Testis (tissue), 2 donors: ENCODE measurements at regions not wholly inside any gene's neighbourhood (a gene's known extent, or its start where the extent isn't known, plus 50 kb on each side); places are given as distances from the start of the nearest gene placed in this dataset.

Experiments
- DNase-seq: peaks from one replicate; pipeline ENCODE4 v3.0.0-alpha.2; 2019
- H3K27ac ChIP-seq, 2 donors: fragments of 200-600 bp; sonication (generic); one replicate each; pipeline ENCODE4 v1.5.1; 2019
- H3K27me3 ChIP-seq: fragments of 200-600 bp; sonication (generic); one replicate; pipeline ENCODE4 v1.5.1; 2019
- H3K36me3 ChIP-seq: fragments of 200-600 bp; sonication (generic); one replicate; pipeline ENCODE4 v1.5.1; 2017; ENCODE audit warnings: low read depth; ENCODE audit errors: missing control alignments
- H3K4me1 ChIP-seq: fragments of 200-600 bp; sonication (generic); one replicate; pipeline ENCODE4 v1.5.1; 2019
- H3K4me3 ChIP-seq, 2 donors: fragments of 200-600 bp; sonication (generic); one replicate each; pipeline ENCODE4 v1.5.1; 2017 to 2019
- H3K9me3 ChIP-seq: fragments of 200-600 bp; sonication (generic); one replicate; pipeline ENCODE4 v1.5.1; 2017
- CTCF ChIP-seq, 3 experiments: fragments of 450-650 bp in 2 of 3; fragments of 200-600 bp in 1 of 3; sonication (generic) in 1 of 3; IDR thresholded peaks; one replicate each; pipeline ENCODE4 v1.5.1; 2016 to 2019; ENCODE audit warnings: antibody characterized with exemption in 3 of 3, mild to moderate bottlenecking in 2 of 3, moderate library complexity in 1 of 3
- POLR2A ChIP-seq: fragments of 450-650 bp; IDR thresholded peaks from one replicate; pipeline ENCODE4 v1.6.1; 2017; ENCODE audit warnings: antibody characterized with exemption, mild to moderate bottlenecking, moderate library complexity
- WGBS, 2 donors: methylation state at CpG; one replicate each; pipeline ENCODE4 v1.1.5; 2018; 5-methylcytosine and 5-hydroxymethylcytosine counted together
- intact Hi-C: fragments of 100-400 bp; cut with DNase I; formaldehyde crosslinking; loops from one replicate; pipeline ENCODE4 v1.15.1; 2023; ENCODE audit warnings: low total_unique reads

- no peaks in the 10 kb centered on the region for H3K9me3 ChIP-seq
- H3K27ac ChIP-seq: no peak overlapping the region
- H3K4me3 ChIP-seq: no peak overlapping the region
- DNase-seq: no peak
- intact Hi-C loops: no loop called here
- 82 to 83% methylated on average over 2 of the region's 2 CpGs for WGBS, 2 donors
- no peaks in the 10 kb centered on the region for H3K4me1 ChIP-seq
- no peaks in the 10 kb centered on the region for H3K36me3 ChIP-seq
- no peaks in the 10 kb centered on the region for H3K27me3 ChIP-seq
- no peak for TF ChIP-seq CTCF (IDR thresholded peaks at IDR 0.05)
- no peak for TF ChIP-seq POLR2A
These were observed 792.4 kb downstream of the QKI start for GRCh38 chr6:164206807-164207423.

GRCh38 chr6:164200071-164200470 is 785.6 kb downstream of the QKI start:
- H3K27ac ChIP-seq: no peak overlapping the region
- H3K4me3 ChIP-seq: no peak overlapping the region
- H3K4me1 ChIP-seq: no peaks in the 10 kb centered on the region
- no peaks in the 10 kb centered on the region for H3K27me3 ChIP-seq
- intact Hi-C loops: no loop called here
- WGBS, 2 donors: 90 to 93% methylated on average over 1 of the region's 1 CpG
- no peak for DNase-seq
- TF ChIP-seq POLR2A (no peak), CTCF (IDR thresholded peaks at IDR 0.05) (no peak)
- no peaks in the 10 kb centered on the region for H3K9me3 ChIP-seq
- no peaks in the 10 kb centered on the region for H3K36me3 ChIP-seq

GRCh38 chr6:164195942-164196281 is 781.4 kb downstream of the QKI start:
- H3K4me1 ChIP-seq: no peaks in the 10 kb centered on the region

GRCh38 chr6:164195278-164195941 is 780.9 kb downstream of the QKI start:
- WGBS, 2 donors: 72 to 78% methylated on average over 6 of the region's 6 CpGs
- H3K9me3 ChIP-seq: no peaks in the 10 kb centered on the region

More at GRCh38 chr6:164195942-164196281, 781.4 kb downstream of the QKI start:
- intact Hi-C loops: no loop called here
- no peaks in the 10 kb centered on the region for H3K27me3 ChIP-seq
- no peak overlapping the region for H3K4me3 ChIP-seq
- WGBS, 2 donors: 83 to 91% methylated on average over 1 of the region's 1 CpG
- TF ChIP-seq POLR2A (no peak), CTCF (IDR thresholded peaks at IDR 0.05) (no peak)
- H3K36me3 ChIP-seq: no peaks in the 10 kb centered on the region
- H3K9me3 ChIP-seq: no peaks in the 10 kb centered on the region
- no peak for DNase-seq
- H3K27ac ChIP-seq: no peak overlapping the region

More at GRCh38 chr6:164195278-164195941, 780.9 kb downstream of the QKI start:
- intact Hi-C loops: no loop called here
- no peaks in the 10 kb centered on the region for H3K36me3 ChIP-seq
- H3K4me1 ChIP-seq: no peaks in the 10 kb centered on the region
- TF ChIP-seq CTCF (IDR thresholded peaks at IDR 0.05) (no peak), POLR2A (no peak)
- H3K27ac ChIP-seq: no peak overlapping the region
- no peak for DNase-seq
- H3K4me3 ChIP-seq: no peak overlapping the region
- no peaks in the 10 kb centered on the region for H3K27me3 ChIP-seq
